Brain pericyte (primary cell): ENCODE measurements at regions not wholly inside any gene's neighbourhood (a gene's known extent, or its start where the extent isn't known, plus 50 kb on each side); places are given as distances from the start of the nearest gene placed in this dataset.
"Not testable (repeated sequence)": the region's sequence is repeated elsewhere in the genome, so short reads cannot be mapped to it uniquely, and the experiment has no call there.

Source experiments
- DNase-seq: peaks from one replicate; pipeline ENCODE4 v3.0.0-alpha.2; 2012; ENCODE audit warnings: low read depth, low spot score

DNA sequence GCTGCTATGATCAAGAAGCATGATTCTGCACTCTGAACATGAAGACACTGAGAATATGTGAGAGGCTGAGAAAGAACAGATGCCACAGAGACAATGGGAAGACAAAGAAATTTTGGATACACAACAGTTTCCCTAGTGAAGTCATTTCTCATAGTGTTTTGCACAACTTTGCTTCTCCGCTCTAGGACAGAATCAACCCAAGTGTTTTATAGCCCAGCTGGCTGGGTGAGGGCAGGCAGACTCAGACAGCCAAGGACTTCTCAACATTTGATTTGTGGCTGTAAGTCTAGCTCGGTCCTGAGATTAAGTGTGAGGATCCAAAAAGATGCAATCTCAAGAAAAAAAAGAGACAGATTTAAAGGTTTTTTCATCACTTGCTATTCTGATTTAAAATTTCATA lies 536.5 kb upstream of the CRIM1 start:
- DNase-seq = no peak

DNA sequence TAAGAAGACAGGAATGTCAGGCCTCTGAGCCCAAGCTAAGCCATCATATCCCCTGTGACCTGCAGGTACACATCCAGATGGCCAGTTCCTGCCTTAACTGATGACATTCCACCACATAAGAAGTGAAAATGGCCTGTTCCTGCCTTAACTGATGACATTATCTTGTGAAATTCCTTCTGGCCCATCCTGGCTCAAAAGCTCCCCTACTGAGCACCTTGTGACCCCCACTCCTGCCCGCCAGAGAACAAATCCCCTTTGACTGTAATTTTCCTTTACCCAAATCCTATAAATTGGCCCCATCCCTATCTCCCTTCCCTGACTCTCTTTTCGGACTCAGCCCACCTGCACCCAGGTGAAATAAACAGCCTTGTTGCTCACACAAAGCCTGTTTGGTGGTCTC lies 537.2 kb upstream of the CRIM1 start:
- not testable (repeated sequence) for DNase-seq

DNA sequence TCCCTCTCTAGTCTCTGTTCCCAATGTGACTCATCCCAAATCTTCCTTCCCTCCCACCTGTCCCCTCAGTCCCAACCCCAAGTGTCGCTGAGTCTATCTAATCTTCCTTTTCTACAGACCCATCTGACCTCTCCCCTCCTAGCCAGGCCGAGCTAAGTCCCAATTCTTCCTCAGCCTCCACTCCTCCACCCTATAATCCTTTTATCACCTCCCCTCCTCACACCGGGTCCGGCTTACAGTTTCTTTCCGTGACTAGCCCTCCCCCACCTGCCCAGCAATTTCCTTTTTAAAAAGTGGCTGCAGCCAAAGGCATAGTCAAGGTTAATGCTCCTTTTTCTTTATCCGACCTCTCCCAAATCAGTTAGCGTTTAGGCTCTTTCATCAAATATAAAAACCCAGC lies 541.0 kb upstream of the CRIM1 start:
- not testable (repeated sequence) for DNase-seq

DNA sequence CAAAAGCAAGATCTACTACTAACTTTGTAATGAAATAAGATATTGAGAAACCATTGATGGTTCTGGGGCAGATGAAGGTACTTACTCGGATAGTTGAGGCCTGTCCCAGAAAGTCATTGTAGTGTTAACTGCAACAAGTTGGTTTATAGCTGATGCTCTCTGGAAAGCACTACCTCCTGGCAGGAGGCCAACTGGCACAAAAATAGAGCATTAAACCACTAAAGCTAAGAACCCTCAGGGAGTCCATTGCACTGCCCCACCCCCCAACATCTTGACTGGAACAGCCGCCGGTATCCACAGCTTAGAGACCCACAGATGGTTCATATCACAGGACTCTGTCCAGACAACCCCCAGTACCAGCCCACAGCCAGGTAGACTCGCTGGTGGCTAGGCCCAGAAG lies 552.5 kb upstream of the CRIM1 start:
- no peak for DNase-seq

DNA sequence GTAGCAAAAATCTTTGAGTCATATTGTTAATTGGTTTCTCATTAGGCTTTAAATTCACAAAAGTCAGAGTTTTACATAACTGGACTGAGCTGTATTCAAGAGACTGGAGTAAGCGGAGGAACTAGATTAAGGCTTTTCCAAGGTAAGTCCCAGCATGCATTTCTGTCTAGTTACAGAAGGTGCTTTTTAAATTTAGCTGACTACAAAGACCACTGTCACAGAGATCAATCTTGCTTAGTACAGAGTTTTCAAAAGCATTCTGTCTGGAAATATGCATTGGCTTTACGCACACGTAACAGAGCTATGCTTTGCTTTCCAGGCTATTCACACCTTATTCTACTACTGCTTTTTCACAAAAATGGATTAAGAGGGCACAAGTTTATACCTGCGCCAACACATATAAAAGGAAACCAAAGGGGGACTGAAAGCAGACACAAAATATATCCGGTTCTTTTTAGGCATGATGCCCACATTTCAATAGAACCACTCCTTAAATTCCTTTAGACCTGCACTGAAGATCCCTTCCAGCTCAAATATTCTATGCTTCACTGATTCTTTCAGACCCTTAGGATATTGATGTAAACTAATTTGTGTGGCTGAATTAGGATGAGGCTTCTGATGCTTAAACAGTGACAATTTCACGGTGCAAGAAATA lies 560.7 kb upstream of the CRIM1 start:
- no peak for DNase-seq

DNA sequence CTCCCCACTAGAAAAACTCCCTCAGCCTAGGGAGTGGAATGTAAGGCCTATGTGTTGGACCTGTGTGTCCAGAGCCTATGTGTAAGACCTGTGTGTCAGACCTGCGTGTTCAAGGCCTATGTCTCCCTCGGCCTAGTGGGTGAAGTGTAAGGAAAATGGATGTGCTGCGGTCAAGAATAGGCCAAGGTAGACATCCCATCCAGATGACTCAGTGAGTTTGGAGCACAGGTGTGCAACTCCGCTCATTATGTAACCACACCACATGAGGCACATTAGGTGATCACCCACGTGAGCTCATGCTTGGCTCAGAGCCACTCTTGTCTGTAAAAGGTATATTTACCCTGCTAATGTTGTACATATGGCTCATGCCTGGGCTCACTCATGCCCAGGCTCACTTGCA lies 565.3 kb upstream of the CRIM1 start:
- no peak for DNase-seq

DNA sequence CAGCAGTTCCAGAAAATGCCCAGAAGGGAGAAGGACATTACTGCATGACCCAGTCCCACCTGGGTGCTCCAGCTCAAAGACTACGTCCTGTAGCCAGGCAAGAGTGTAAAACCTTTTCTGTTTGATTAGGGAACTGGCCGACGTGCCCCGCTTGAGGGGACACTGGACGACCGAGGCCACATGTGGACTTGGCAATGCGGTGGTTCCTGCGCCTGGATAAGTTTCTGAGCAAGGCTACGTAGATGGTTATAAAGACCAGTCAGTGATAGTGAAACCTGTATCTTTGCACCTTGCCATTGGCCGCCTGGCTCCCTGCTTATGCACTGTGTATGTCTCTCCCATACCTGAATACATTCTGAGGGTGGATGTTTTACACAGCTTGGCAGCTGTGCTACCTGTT lies 567.0 kb upstream of the CRIM1 start:
- DNase-seq = no peak

DNA sequence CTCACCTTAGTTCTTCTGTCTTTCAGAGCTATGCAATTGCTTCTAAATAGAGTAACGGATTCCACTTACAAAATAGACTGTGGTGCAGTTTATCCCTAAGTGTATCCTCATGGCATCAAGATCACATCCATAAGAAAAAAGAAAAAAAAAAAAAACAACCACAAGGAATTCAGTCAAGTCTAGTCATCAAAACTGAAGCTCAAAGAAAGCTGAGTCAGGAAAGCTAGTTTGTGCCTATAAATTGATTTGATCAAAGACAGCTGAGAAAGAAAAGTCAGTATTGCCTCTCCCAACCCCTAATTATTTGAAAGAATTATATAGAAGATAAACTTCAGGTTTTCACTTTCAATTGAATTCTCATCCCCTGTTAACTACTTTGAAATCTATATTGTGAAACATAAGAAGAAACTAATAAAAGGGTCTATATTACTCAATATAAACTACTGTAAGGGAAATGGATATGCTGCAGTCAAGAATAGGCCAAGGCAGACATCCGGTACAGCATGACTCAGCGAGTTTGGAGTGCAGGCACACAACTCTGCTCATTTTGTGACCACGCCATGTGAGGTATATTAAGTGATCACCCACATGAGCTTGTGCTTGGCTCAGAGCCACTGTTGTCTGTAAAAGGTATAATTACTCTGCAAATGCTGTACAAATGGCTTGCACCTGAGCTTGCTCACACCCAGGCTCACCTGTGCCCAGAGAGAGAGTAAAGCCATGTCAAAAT lies 568.1 kb upstream of the CRIM1 start:
- DNase-seq = no peak

DNA sequence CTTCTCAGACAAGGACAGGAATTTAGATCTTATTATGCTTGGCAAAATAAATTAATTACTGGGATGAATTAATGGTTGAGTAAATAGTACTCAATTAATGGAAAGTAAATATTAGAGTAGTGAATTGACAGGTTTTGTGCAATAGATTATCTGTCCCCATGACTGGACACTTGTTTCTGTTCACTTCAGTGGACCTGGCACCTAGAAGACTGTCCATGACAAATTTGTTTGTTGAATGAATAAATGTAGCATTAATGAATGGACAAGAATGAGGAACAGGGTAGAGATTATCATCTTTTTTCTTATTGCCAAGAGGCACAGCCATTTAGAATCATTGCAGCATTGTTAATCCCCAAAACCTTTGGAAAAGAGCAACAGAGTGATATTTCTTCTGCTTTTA lies 570.0 kb upstream of the CRIM1 start:
- DNase-seq = no peak

DNA sequence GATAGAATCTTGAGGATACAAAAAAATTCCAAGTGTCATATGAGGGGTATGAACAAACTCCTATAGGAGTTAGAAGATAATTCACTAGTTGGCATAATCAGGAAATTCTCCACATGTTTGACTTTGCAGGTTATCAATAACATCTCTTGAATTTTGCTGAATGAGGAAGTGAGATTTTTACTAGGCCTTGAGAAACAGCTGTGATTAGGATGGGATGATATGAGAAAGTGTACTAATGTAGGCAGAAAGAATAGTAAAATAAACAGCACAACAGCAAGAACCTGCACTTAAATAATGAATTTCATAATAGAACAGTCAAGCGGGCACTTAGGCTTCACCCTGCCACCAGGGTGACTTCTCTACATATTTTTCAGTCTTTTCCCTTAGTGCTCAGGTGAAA lies 570.8 kb upstream of the CRIM1 start:
- DNase-seq = no peak

DNA sequence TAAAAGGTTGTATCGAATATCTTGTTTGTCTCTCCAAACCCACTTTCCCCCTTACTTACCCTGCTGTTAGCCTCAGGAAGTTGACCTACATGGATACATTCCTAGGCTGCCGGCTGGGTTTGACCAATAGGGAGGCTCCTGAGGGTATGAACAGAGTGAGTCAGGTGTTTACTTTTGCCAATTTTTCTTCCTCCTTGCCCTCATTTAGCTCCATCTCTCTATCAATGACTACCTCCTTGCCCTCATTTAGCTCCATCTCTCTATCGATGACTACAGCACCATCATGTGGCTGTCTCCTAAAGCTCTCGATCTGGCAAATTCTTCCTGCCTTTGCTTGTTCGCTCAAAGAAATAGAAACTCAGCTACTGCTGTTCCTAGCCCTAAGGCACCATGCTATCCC lies 571.9 kb upstream of the CRIM1 start:
- no peak for DNase-seq

DNA sequence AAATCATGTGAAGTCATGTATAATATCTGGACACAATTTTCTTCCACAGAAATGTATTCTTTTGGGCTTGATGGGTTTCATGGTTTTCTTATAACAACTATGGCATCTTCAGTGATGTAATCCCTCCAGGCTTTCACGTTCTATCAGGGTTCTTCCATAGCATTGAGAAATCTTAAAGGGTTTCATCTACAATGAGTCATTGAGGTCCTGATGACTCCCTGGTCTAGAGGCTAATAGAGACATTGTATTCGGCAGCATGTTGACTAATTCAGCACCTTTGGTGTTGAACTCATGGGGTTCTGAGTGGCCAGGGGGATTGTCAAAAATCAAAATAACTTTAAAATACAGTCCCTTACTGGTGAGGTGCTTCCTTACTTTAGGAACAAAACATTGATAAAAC lies 614.0 kb upstream of the CRIM1 start:
- no peak for DNase-seq

DNA sequence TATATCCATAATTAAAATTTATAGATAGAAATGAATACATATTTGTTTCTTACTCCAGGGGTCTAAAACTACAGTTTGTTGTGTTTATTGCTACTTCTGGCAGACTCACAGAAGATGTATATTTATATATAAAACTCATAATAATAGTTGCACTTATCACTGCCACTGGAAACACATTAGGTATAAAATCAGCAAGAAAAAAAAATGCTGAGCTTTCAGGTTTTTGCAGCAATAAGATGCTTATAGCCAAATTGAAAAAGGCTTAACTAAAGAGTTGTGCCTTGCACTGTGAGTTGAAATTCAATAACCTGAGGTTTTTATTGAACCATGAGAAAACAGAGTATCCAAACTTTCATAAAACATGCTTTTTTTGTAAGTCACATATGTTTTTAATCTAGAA lies 623.9 kb upstream of the CRIM1 start:
- no peak for DNase-seq

DNA sequence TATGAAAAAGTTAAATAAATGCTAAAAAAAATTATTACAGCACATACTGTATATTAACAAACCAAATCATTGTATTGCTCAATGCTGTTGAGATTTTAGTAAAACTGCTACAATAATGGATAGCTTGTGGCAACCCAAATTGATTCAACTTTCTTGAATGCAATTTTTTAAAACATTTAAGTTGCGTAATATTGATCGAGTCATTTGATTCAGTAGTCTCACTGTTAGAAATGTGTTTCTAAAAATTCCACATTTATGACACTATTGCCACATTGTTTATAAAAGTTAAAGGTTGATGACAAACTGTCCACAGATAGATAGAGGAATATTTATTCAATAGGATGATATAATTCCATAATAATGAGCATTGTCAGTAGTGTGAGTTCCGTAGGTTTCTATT lies 640.7 kb upstream of the CRIM1 start:
- no peak for DNase-seq

DNA sequence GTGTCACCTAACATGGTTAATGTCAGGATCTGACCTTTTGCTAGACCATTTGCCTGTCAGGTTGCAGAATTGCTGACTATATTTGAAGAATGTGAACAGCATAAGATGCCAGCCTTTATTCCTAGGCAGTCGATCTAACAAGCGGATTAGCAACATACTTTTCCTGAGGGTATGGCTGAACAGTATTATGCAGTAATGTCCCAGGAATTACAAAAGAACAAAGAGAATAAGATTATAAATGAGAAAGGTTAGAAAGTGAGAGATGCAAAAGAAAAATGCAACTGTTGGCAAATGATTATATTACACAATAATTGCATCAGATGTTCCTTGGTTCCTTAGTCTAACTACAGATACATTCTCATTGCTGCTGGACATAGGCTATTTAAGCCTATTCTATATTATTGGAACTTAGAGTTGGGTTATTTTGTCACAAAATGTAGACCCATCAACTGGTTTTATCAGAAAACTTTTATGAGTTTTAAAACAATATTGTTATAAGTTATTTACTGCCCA lies 647.1 kb upstream of the CRIM1 start:
- DNase-seq = no peak

DNA sequence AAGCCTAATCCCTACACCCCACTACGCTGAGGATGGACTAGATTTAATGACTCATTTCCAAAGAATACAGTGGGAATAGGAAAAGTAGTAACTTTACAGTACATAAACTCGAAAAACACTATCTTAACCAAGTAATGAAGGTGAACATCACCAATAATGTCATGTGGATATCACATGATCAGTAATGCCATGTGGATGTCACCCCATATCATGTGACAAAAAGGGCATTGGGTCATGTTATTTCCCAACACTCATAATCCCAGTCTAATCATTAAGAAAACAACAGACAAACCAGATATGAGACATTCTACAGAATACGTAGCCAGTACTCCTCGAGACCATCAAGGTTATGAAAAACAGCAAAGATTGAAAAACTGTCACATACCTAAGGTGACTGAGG lies 667.3 kb upstream of the CRIM1 start:
- no peak for DNase-seq

DNA sequence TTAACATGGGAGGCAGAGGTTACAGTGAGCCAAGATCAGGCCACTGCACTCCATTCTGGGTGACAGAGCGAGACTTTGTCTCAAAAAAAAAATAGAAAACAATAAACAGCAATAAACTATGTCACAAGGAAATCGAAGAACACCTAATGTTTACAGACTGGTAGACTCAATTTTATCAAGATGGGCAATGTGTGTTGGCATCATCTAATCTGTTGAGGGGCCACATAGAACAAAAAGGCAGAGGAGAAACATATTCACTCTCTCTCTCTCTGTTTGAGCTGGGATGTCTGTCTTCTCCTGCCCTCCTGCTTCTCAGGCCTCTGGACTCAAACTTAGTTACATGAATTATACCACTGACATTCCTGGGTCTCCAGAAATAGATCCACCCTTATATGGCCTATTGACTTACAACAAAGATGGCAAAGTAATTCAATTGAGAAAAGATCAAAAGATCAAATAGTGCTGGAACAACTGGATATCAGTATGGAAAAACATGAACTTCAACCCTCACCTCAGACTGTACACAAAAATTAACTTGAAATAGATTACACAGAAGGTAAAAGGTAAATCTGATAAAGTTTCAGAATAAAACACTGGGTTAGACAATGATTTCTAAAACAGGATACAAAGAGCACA lies 703.8 kb upstream of the CRIM1 start:
- no peak for DNase-seq

DNA sequence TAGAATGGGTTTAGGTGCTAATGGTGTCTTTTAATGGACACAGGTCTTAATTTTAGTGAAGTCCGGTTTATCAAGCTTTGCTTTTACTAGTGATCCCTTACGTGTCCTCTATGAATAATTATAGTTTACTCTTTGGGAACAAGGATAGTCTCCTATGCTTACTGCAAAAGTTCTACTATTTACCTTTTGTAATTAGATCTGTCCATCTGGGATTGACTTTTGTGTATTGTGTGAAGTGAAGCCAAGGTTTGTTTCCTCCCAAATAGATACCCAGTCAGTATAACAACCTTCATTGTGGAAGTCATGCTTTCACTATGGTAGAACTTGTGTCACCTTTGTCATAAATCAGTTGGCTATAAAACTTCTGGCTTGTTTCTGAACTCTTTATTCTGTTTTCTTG lies 740.9 kb upstream of the CRIM1 start:
- no peak for DNase-seq

DNA sequence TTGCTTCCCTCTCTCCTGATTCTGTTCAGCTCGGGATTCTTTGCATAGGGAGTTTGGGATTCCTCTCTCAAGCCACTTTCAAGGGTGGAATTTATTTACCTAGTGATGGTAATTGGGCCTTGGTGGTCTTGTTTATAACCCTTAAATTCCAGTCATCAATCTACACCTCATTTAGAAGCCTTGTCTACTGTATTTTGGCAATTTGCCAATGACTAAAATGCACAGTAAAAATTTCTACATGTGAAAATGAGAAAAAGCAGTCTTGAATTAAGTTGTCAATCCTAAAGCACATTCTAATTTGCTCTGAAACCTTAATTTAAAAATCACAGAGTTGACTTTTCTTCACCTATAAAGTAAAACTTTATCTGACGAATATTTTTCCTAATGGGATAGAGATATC lies 749.2 kb upstream of the CRIM1 start:
- DNase-seq = no peak

DNA sequence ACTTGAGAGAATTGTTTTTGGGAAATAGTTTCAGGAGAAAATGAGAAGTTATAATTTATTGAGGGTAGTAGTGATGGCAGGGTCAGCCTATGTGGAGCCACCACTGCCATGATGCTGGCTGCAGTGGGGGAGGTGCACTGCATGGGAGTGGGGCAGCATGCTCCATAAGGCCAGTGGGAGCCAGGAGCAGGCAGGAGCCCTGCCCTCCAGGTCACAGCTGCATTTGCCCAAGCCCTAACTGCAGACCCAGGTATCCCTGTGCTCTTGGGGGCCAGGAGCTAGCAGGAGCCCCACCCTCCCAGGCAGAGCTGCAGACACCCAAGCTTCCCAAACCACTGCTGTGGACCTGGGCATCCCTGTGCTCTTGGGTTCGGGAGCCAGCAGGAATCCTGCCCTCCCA lies 757.3 kb upstream of the CRIM1 start:
- no peak for DNase-seq

DNA sequence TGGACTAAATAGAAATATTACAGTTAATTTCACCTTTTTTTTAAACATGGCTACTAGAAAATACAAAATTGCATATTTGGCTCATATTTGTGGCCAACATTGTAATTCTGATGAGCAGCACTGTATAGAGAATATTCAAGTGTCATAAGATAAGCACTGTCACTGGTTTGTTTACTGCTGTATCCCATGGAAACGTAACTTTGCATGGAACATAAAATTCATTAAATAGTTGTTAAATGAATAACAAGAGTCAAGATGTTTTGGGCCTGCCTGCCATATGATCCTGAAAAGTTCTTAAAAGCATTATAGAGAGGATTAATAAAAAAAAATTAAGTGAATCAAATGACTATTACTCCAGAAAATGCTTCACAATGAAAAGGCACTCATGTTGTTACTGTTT lies 763.7 kb upstream of the CRIM1 start:
- no peak for DNase-seq

DNA sequence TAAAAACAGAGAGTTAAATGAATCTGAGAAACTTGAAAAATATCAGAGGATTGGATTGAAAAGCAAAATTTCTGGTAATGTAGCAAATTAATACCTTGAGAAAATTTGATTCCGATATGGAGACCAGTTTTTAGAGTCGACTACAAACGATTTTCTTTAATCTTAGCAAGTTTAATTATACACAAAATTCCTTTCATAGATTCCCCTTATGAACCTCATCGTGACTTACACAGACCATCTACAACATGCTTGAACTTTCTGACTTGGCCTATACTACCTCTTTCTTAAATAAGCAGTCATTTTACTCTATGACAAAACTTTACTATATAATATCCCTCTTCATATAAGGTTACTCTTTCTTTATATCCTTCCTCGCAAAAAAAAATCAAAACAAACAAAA lies 769.6 kb upstream of the CRIM1 start:
- DNase-seq = no peak

DNA sequence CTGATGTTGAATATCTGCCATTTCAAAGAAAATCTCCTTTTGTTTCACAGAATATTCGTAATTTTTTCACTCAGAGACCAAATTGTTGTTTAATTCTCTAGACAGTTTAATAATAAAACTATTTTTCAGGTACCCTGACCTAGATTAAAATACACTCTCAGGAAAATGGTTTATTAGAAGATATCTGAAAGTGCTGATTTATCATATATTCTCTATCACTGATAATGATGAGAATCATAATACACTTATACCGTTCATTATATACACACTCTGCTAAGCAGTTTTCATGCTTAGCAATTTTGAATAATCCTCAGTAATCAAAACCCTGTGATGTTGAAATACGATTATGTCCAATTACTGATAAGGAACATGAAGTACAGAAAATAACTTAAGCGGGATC lies 772.9 kb upstream of the CRIM1 start:
- no peak for DNase-seq
